Panc1 (cell line): ENCODE measurements at regions not wholly inside any gene's neighbourhood (a gene's known extent, or its start where the extent isn't known, plus 50 kb on each side); places are given as distances from the start of the nearest gene placed in this dataset.

Source experiments
- CTCF ChIP-seq: fragments of 450-650 bp; IDR thresholded peaks from 2 replicates; pipeline ENCODE4 v1.5.1; 2017; ENCODE audit warnings: mild to moderate bottlenecking
- POLR2AphosphoS5 ChIP-seq: IDR thresholded peaks from 2 replicates; pipeline ENCODE4 v1.6.1; 2012; ENCODE audit warnings: mild to moderate bottlenecking, low read depth, low read length, moderate library complexity
- REST ChIP-seq, 2 experiments: IDR thresholded peaks; 2 replicates each; pipeline ENCODE4 v1.6.1; 2011 to 2012; ENCODE audit warnings: low read depth in 2 of 2, control low read depth in 1 of 2, low read length in 1 of 2, mild to moderate bottlenecking in 1 of 2, moderate library complexity in 1 of 2; ENCODE audit not compliant: insufficient read depth in 1 of 2
- SIN3A ChIP-seq: IDR thresholded peaks from 2 replicates; pipeline ENCODE4 v1.6.1; 2012; ENCODE audit warnings: low read depth, mild to moderate bottlenecking, low read length, moderate library complexity, borderline replicate concordance; ENCODE audit not compliant: insufficient read depth
- TCF7L2 ChIP-seq: IDR thresholded peaks from 2 replicates; pipeline ENCODE4 v1.6.1; 2011; ENCODE audit warnings: mild to moderate bottlenecking, low read depth, low read length, inconsistent platforms

GRCh38 chr2:100739735-100740432 is 80.1 kb upstream of the NPAS2 start:
- TF ChIP-seq POLR2AphosphoS5 (no peak), CTCF (no peak), TCF7L2 (no peak), REST (IDR thresholded peaks at IDR 0.05; ENCODE audit: insufficient read depth in 1 of 2, low read depth in 2 of 2, low read length in 1 of 2) (no peak), SIN3A (no peak)
